Astrocyte of the hippocampus (primary cell): ENCODE measurements at regions not wholly inside any gene's neighbourhood (a gene's known extent, or its start where the extent isn't known, plus 50 kb on each side); places are given as distances from the start of the nearest gene placed in this dataset.
A peak's percentile ranks its signal among the peaks of the same experiment; 100 is the strongest.

Experiments used
- DNase-seq: peaks from one replicate; pipeline ENCODE4 v3.0.0; 2011; ENCODE audit warnings: low read depth, low spot score

GRCh38 chr15:94535298-94536048 is 304.1 kb downstream of the MCTP2 start:
- no peak for DNase-seq

GRCh38 chr15:94536549-94536948 is 305.2 kb downstream of the MCTP2 start:
- DNase-seq = no peak

- no peak for DNase-seq
These were observed 306.9 kb downstream of the MCTP2 start for GRCh38 chr15:94538280-94538679.

GRCh38 chr15:94542391-94542790 is 311.0 kb downstream of the MCTP2 start:
- no peak for DNase-seq

- DNase-seq = no peak
These were observed 315.4 kb downstream of the MCTP2 start for GRCh38 chr15:94546808-94547207.

- no peak for DNase-seq
These were observed 316.4 kb downstream of the MCTP2 start for GRCh38 chr15:94547711-94548110.

GRCh38 chr15:94555841-94556519 is 324.6 kb downstream of the MCTP2 start:
- DNase-seq = no peak

- no peak for DNase-seq
These were observed 329.8 kb downstream of the MCTP2 start for GRCh38 chr15:94561036-94561689.

GRCh38 chr15:94563456-94563855 is 332.1 kb downstream of the MCTP2 start:
- no peak for DNase-seq

- no peak for DNase-seq
These were observed 345.6 kb downstream of the MCTP2 start for GRCh38 chr15:94576889-94577533.

- no peak for DNase-seq
These were observed 347.9 kb downstream of the MCTP2 start for GRCh38 chr15:94579286-94579685.

GRCh38 chr15:94580211-94580885 is 349.0 kb downstream of the MCTP2 start:
- no peak for DNase-seq

- no peak for DNase-seq
These were observed 351.0 kb downstream of the MCTP2 start for GRCh38 chr15:94582368-94582767.

- DNase-seq = peak; percentile 18
These were observed 353.5 kb downstream of the MCTP2 start for GRCh38 chr15:94584833-94585244.

GRCh38 chr15:94586099-94586498 is 354.7 kb downstream of the MCTP2 start:
- DNase-seq = no peak

- DNase-seq = no peak
These were observed 355.8 kb downstream of the MCTP2 start for GRCh38 chr15:94587113-94587512.

GRCh38 chr15:94588993-94589392 is 357.6 kb downstream of the MCTP2 start:
- no peak for DNase-seq

GRCh38 chr15:94592495-94592894 is 361.1 kb downstream of the MCTP2 start:
- no peak for DNase-seq

GRCh38 chr15:94596707-94597106 is 365.3 kb downstream of the MCTP2 start:
- DNase-seq = no peak

- no peak for DNase-seq
These were observed 369.1 kb downstream of the MCTP2 start for GRCh38 chr15:94600505-94600904.

- DNase-seq = no peak
These were observed 371.6 kb downstream of the MCTP2 start for GRCh38 chr15:94602754-94603470.
